ENCODE measurements at regions not wholly inside any gene's neighbourhood (a gene's known extent, or its start where the extent isn't known, plus 50 kb on each side); places are given as distances from the start of the nearest gene placed in this dataset.

- no peak overlapping the region for H4K8ac ChIP-seq (ENCODE audit: low read length)
- no peaks in the 10 kb centered on the region for H3K4me1 ChIP-seq (ENCODE audit: control insufficient read depth, insufficient read depth, low read depth, low read length)
- 75% methylated on average over 19 of the region's 19 CpGs for WGBS
Measured at GRCh38 chr12:34404377-34405285, 382.3 kb downstream of the ALG10 start.

GRCh38 chr12:34405286-34406227 is 383.3 kb downstream of the ALG10 start:
- no peak overlapping the region for H3K4me2 ChIP-seq (ENCODE audit: low read length, poor library complexity, severe bottlenecking)

More at GRCh38 chr12:34404377-34405285, 382.3 kb downstream of the ALG10 start:
- Histone ChIP-seq H2AK5ac (ENCODE audit: low read length, severe bottlenecking) (no peak overlapping the region), H2BK12ac (ENCODE audit: low read length in 2 of 2) (no peak overlapping the region), H3K79me1 (replicated peaks; ENCODE audit: low read length, poor library complexity, severe bottlenecking) (no peaks in the 10 kb centered on the region), H3K4ac (ENCODE audit: low read depth in 1 of 2, low read length in 2 of 2) (no peak overlapping the region), H3K9ac (ENCODE audit: low read length) (no peak overlapping the region), H2AFZ (ENCODE audit: low read depth, low read length) (no peak overlapping the region), H2BK120ac (ENCODE audit: low read depth, low read length) (no peak overlapping the region), H3K14ac (ENCODE audit: low read length in 2 of 2) (no peak overlapping the region), H2BK5ac (ENCODE audit: low read depth, low read length, poor library complexity, severe bottlenecking) (no peak overlapping the region), H4K91ac (ENCODE audit: low read length) (no peak overlapping the region), H3K4me2 (ENCODE audit: low read length, poor library complexity, severe bottlenecking) (no peak overlapping the region), H3K27ac (ENCODE audit: low read length, poor library complexity, severe bottlenecking) (no peak overlapping the region), H2BK15ac (ENCODE audit: low read depth, poor library complexity, severe bottlenecking) (no peak overlapping the region), H3K18ac (ENCODE audit: low read depth in 1 of 2, low read length in 2 of 2) (no peak overlapping the region), H3K23ac (ENCODE audit: low read length in 2 of 2) (no peak overlapping the region), H3K27me3 (ENCODE audit: control insufficient read depth in 1 of 2, insufficient read depth in 1 of 2, low read length in 2 of 2) (no peaks in the 10 kb centered on the region), H3K9me3 (ENCODE audit: control insufficient read depth, low read length) (peaks cover 32% of the 10 kb centered on the region), H3K4me3 (ENCODE audit: insufficient read depth in 1 of 2, low read depth in 1 of 2, low read length in 2 of 2) (no peak overlapping the region), H3K36me3 (ENCODE audit: control insufficient read depth in 1 of 2, insufficient read depth in 2 of 2, low read depth in 1 of 2, low read length in 2 of 2) (no peaks in the 10 kb centered on the region)
- no peak for DNase-seq

GRCh38 chr12:34406228-34406995 is 384.1 kb downstream of the ALG10 start:
- H3K79me1 ChIP-seq (replicated peaks; ENCODE audit: low read length, poor library complexity, severe bottlenecking): no peaks in the 10 kb centered on the region
- H3K14ac ChIP-seq (ENCODE audit: low read length in 2 of 2): no peak overlapping the region
- H3K18ac ChIP-seq (ENCODE audit: low read depth in 1 of 2, low read length in 2 of 2): no peak overlapping the region
- H3K4me1 ChIP-seq (ENCODE audit: control insufficient read depth, insufficient read depth, low read depth, low read length): no peaks in the 10 kb centered on the region
- H3K27ac ChIP-seq (ENCODE audit: low read length, poor library complexity, severe bottlenecking): no peak overlapping the region
- 66% methylated on average over 18 of the region's 18 CpGs for WGBS
- H3K4ac ChIP-seq (ENCODE audit: low read depth in 1 of 2, low read length in 2 of 2): no peak overlapping the region
- no peak overlapping the region for H2AK5ac ChIP-seq (ENCODE audit: low read length, severe bottlenecking)
- H2BK12ac ChIP-seq (ENCODE audit: low read length in 2 of 2): no peak overlapping the region
- DNase-seq: no peak
- H2BK5ac ChIP-seq (ENCODE audit: low read depth, low read length, poor library complexity, severe bottlenecking): no peak overlapping the region
- no peak overlapping the region for H2BK120ac ChIP-seq (ENCODE audit: low read depth, low read length)
- H3K27me3 ChIP-seq (ENCODE audit: control insufficient read depth in 1 of 2, insufficient read depth in 1 of 2, low read length in 2 of 2): no peaks in the 10 kb centered on the region
- H3K4me2 ChIP-seq (ENCODE audit: low read length, poor library complexity, severe bottlenecking): no peak overlapping the region
- H2BK15ac ChIP-seq (ENCODE audit: low read depth, poor library complexity, severe bottlenecking): no peak overlapping the region
- H2AFZ ChIP-seq (ENCODE audit: low read depth, low read length): no peak overlapping the region
- no peak overlapping the region for H3K9ac ChIP-seq (ENCODE audit: low read length)
- H3K4me3 ChIP-seq (ENCODE audit: insufficient read depth in 1 of 2, low read depth in 1 of 2, low read length in 2 of 2): no peak overlapping the region
- no peak overlapping the region for H4K91ac ChIP-seq (ENCODE audit: low read length)
- H3K9me3 ChIP-seq (ENCODE audit: control insufficient read depth, low read length): peaks cover 50% of the 10 kb centered on the region
- no peak overlapping the region for H3K23ac ChIP-seq (ENCODE audit: low read length in 2 of 2)
- H3K36me3 ChIP-seq (ENCODE audit: control insufficient read depth in 1 of 2, insufficient read depth in 2 of 2, low read depth in 1 of 2, low read length in 2 of 2): no peaks in the 10 kb centered on the region
- H4K8ac ChIP-seq (ENCODE audit: low read length): no peak overlapping the region

More at GRCh38 chr12:34405286-34406227, 383.3 kb downstream of the ALG10 start:
- Histone ChIP-seq H3K4ac (ENCODE audit: low read depth in 1 of 2, low read length in 2 of 2) (no peak overlapping the region), H2AFZ (ENCODE audit: low read depth, low read length) (no peak overlapping the region), H3K23ac (ENCODE audit: low read length in 2 of 2) (no peak overlapping the region), H2AK5ac (ENCODE audit: low read length, severe bottlenecking) (no peak overlapping the region), H3K4me1 (ENCODE audit: control insufficient read depth, insufficient read depth, low read depth, low read length) (no peaks in the 10 kb centered on the region), H2BK12ac (ENCODE audit: low read length in 2 of 2) (no peak overlapping the region), H4K91ac (ENCODE audit: low read length) (no peak overlapping the region), H3K4me3 (ENCODE audit: insufficient read depth in 1 of 2, low read depth in 1 of 2, low read length in 2 of 2) (no peak overlapping the region), H3K18ac (ENCODE audit: low read depth in 1 of 2, low read length in 2 of 2) (no peak overlapping the region), H3K14ac (ENCODE audit: low read length in 2 of 2) (no peak overlapping the region), H3K36me3 (ENCODE audit: control insufficient read depth in 1 of 2, insufficient read depth in 2 of 2, low read depth in 1 of 2, low read length in 2 of 2) (no peaks in the 10 kb centered on the region), H3K9ac (ENCODE audit: low read length) (no peak overlapping the region), H2BK120ac (ENCODE audit: low read depth, low read length) (no peak overlapping the region), H3K9me3 (ENCODE audit: control insufficient read depth, low read length) (peaks cover 42% of the 10 kb centered on the region), H3K79me1 (replicated peaks; ENCODE audit: low read length, poor library complexity, severe bottlenecking) (no peaks in the 10 kb centered on the region), H3K27ac (ENCODE audit: low read length, poor library complexity, severe bottlenecking) (no peak overlapping the region), H4K8ac (ENCODE audit: low read length) (no peak overlapping the region), H2BK15ac (ENCODE audit: low read depth, poor library complexity, severe bottlenecking) (no peak overlapping the region), H3K27me3 (ENCODE audit: control insufficient read depth in 1 of 2, insufficient read depth in 1 of 2, low read length in 2 of 2) (no peaks in the 10 kb centered on the region), H2BK5ac (ENCODE audit: low read depth, low read length, poor library complexity, severe bottlenecking) (no peak overlapping the region)
- WGBS: 74% methylated on average over 22 of the region's 22 CpGs
- DNase-seq: no peak
